Colonic mucosa (tissue), 4 donors: ENCODE measurements at regions not wholly inside any gene's neighbourhood (a gene's known extent, or its start where the extent isn't known, plus 50 kb on each side); places are given as distances from the start of the nearest gene placed in this dataset.

Experiments
- DNase-seq: peaks from one replicate; pipeline ENCODE4 v3.0.0-alpha.2; 2020
- H3K27ac ChIP-seq: fragments of 200-600 bp; one replicate; pipeline ENCODE4 v1.8.0; 2021
- H3K27me3 ChIP-seq: fragments of 200-600 bp; one replicate; pipeline ENCODE4 v1.8.0; 2021
- H3K36me3 ChIP-seq: fragments of 200-600 bp; one replicate; pipeline ENCODE4 v1.8.0; 2021
- H3K4me1 ChIP-seq: fragments of 200-600 bp; one replicate; pipeline ENCODE4 v1.8.0; 2021; ENCODE audit warnings: mild to moderate bottlenecking
- H3K4me3 ChIP-seq: fragments of 200-600 bp; one replicate; pipeline ENCODE4 v1.8.0; 2021
- H3K9ac ChIP-seq, 2 donors: one replicate each; pipeline ENCODE4 v1.7.0; 2013; ENCODE audit warnings: control low read depth in 2 of 2, low read depth in 2 of 2, low read length in 2 of 2
- H3K9me3 ChIP-seq: fragments of 200-600 bp; one replicate; pipeline ENCODE4 v1.8.0; 2021
- intact Hi-C: fragments of 100-400 bp; cut with DNase I; formaldehyde crosslinking; loops from one replicate; pipeline ENCODE4 v1.14.1; 2022
- TF ChIP-seq, protein P1 (sequence below): fragments of 200-600 bp; IDR thresholded peaks from one replicate; pipeline ENCODE4 v1.8.0; 2022; ENCODE audit warnings: antibody characterized with exemption, mild to moderate bottlenecking
- donor health status: healthy.
- donor health status: DM: no; HTN: no; CAD: no.
- donor health status: DM: no; HTN: no; CAD: no.

DNA sequence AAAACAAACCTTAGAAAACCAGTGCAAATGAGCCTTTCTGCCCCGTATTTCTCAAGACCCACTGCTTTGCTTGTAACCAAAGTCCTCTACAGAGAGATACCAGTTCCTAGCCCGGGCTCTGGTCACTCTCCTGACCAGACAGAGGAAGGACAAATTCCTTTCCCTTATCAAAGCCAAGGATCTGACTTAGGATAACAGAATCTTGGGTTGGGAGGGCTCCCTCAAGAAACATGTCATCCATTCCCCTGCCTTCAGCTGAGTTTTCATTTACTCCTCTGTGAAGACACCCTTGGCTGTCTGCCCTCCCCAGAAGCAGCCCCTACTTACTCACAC lies 116.0 kb upstream of the PARP11 start:
- no peaks in the 10 kb centered on the region for H3K9me3 ChIP-seq
- no peak overlapping the region for H3K4me3 ChIP-seq
- no peak for DNase-seq
- H3K36me3 ChIP-seq = no peaks in the 10 kb centered on the region
- intact Hi-C loops = no loop called here
- H3K27me3 ChIP-seq = no peaks in the 10 kb centered on the region
- TF ChIP-seq, protein P1, sequence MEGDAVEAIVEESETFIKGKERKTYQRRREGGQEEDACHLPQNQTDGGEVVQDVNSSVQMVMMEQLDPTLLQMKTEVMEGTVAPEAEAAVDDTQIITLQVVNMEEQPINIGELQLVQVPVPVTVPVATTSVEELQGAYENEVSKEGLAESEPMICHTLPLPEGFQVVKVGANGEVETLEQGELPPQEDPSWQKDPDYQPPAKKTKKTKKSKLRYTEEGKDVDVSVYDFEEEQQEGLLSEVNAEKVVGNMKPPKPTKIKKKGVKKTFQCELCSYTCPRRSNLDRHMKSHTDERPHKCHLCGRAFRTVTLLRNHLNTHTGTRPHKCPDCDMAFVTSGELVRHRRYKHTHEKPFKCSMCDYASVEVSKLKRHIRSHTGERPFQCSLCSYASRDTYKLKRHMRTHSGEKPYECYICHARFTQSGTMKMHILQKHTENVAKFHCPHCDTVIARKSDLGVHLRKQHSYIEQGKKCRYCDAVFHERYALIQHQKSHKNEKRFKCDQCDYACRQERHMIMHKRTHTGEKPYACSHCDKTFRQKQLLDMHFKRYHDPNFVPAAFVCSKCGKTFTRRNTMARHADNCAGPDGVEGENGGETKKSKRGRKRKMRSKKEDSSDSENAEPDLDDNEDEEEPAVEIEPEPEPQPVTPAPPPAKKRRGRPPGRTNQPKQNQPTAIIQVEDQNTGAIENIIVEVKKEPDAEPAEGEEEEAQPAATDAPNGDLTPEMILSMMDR = no peak
- H3K27ac ChIP-seq = no peak overlapping the region
- no peaks in the 10 kb centered on the region for H3K4me1 ChIP-seq
- no peak overlapping the region for H3K9ac ChIP-seq

DNA sequence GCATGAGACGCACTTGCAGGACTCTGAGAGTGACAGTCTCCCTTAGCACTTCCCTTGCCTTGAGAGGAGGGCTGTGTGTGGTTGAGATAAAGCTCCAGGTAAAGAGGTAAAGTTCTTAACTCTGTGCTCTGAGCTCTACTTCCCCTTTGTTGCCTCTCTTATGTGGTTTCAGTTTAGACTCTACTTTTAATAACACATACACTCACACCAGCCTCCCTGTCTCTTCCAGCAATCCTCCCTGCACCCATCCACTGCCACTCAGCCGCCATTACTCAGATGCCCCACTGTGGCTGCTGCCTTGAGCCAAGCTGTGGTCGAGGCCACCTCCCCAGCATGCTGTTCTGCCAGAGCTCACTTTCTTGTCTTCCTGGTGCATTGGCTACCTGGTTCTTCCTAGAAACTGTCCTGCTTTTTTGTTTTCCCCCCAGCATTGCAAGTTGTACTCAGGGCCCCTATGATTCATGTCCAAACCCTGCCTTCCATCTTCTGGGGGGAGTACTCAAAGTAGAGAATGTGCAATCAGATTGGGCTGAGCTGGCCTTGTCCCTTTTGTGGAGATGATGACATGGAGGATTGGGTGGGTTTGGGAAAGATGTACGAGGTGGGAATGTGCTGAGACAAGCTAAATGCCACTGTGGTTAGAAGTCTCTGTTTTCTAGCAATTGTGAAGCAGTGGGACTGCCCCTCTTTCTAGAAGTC lies 115.5 kb upstream of the PARP11 start:
- intact Hi-C loops = no loop called here

DNA sequence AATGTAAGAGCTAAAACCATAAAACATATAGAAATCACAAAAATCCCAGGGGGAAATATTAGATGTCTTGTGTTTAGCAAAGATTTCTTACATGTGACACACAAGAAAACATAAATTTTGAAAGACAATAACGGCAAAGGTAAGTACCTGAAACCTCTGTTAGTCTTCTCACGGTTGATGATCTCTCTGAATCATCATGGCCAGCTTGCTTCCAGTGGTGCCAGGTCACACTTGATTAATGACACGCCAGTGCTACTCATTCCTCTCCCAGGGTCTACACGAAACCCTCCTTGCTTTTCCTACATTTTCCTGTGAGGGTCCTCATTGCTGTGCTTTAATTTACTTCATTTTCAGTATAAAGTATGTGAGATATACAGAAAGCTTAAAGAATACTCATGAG lies 114.4 kb upstream of the PARP11 start:
- Histone ChIP-seq H3K36me3 (no peaks in the 10 kb centered on the region), H3K4me3 (no peak overlapping the region), H3K9ac (no peak overlapping the region), H3K27ac (no peak overlapping the region), H3K27me3 (no peaks in the 10 kb centered on the region), H3K4me1 (no peaks in the 10 kb centered on the region), H3K9me3 (no peaks in the 10 kb centered on the region)
- no peak for DNase-seq
- TF ChIP-seq, protein P1 = no peak
- intact Hi-C loops = no loop called here

More for the DNA sequence above, 115.5 kb upstream of the PARP11 start:
- no peak overlapping the region for H3K27ac ChIP-seq
- no peaks in the 10 kb centered on the region for H3K9me3 ChIP-seq
- H3K27me3 ChIP-seq = no peaks in the 10 kb centered on the region
- TF ChIP-seq, protein P1 = no peak
- no peak overlapping the region for H3K9ac ChIP-seq
- DNase-seq = no peak
- H3K4me3 ChIP-seq = no peak overlapping the region
- H3K36me3 ChIP-seq = no peaks in the 10 kb centered on the region
- H3K4me1 ChIP-seq = no peaks in the 10 kb centered on the region

GRCh38 chr12:3980504-3981272 lies 107.5 kb upstream of the PARP11 start:
- Histone ChIP-seq H3K9ac (no peak overlapping the region), H3K4me3 (no peak overlapping the region), H3K27me3 (no peaks in the 10 kb centered on the region), H3K27ac (no peak overlapping the region), H3K9me3 (no peaks in the 10 kb centered on the region), H3K36me3 (no peaks in the 10 kb centered on the region), H3K4me1 (no peaks in the 10 kb centered on the region)
- intact Hi-C loops = no loop called here
- TF ChIP-seq, protein P1 = no peak
- no peak for DNase-seq

DNA sequence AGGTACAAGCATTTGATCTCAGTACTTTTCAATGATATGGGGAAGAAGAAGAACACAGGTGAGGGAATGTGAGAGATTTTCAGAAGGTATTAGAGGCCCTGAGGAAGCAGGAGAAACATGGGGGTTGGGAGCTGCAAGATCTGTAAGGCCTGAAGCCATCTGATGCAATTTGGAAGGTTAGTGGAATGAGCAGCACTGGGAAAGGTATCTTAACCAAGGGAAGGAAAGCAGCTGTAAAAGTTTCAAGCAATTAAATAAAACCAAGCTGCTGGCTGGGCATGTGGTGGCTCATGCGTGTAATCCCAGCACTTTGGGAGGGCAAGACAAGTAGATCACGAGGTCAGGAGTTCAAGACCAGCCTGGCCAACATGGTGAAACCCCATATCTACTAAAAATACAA lies 104.4 kb upstream of the PARP11 start:
- TF ChIP-seq, protein P1 = no peak
- Histone ChIP-seq H3K27ac (no peak overlapping the region), H3K4me3 (no peak overlapping the region), H3K27me3 (no peaks in the 10 kb centered on the region), H3K36me3 (no peaks in the 10 kb centered on the region), H3K9ac (no peak overlapping the region), H3K4me1 (no peaks in the 10 kb centered on the region), H3K9me3 (no peaks in the 10 kb centered on the region)
- DNase-seq = no peak
- intact Hi-C loops = no loop called here
